ENCODE measurements at regions not wholly inside any gene's neighbourhood (a gene's known extent, or its start where the extent isn't known, plus 50 kb on each side); places are given as distances from the start of the nearest gene placed in this dataset.

DNA sequence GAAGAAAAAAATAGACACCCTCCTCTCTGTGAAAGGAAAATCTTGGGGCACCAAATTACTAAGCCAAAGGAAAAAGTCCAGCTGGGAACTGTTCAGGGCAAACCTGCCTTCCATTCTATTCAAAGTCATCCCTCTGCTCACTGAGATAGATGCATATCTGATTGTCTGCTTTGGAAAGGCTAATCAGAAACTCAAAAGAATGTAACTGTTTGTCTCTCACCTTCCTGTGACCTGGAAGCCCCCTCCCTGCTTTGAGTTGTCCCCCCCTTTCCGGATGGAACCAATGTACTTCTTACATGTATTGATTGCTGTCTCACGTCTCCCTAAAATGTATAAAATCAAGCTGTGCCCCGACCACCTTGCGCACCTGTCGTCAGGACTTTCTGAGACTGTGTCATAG lies 216.0 kb upstream of the SOX1 start:
- ATAC-seq (ENCODE audit: low FRiP score) (no peak), DNase-seq (ENCODE audit: low spot score) (no peak)
- TF ChIP-seq CTCF (IDR thresholded peaks at IDR 0.05) = no peak

DNA sequence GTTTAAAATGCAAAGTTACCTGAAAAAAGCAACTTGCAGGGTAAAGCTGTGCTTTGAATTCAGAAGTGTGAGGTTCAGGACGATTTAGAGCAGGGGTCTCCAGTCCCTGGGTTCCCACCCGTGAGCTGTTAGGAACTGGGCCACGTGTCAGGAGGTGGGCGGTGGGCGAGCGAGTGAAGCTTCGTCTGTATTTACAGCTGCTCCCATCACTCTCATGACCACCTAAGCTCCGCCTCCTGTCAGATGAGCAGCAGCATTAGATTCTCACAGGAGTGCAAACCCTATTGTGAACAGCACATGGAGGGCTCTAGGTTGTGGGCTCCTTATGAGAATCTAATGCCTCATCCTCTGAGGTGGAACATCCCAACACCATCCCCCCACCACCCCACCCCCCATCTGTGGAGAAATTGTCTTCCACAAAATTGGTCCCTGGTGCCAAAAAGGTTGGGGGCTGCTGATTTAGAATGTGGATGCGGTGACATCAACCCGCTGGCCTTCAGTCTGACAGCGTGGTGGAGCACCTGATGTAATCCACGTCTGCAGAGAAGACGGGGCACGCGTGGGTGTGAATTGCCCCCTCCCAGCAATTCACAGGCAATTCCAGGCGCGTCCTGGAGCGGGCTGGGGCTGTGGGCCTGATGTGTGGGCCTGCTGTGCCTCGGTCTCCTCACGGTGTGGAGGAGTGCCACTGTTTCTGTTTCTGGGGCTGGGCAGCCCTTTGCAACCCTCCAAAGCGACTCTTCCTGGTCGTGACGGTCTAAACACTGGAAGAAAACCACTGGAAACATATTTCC lies 214.0 kb upstream of the SOX1 start:
- DNase-seq (ENCODE audit: low spot score) (no peak), ATAC-seq (ENCODE audit: low FRiP score) (no peak)
- TF ChIP-seq CTCF (IDR thresholded peaks at IDR 0.05) = no peak

DNA sequence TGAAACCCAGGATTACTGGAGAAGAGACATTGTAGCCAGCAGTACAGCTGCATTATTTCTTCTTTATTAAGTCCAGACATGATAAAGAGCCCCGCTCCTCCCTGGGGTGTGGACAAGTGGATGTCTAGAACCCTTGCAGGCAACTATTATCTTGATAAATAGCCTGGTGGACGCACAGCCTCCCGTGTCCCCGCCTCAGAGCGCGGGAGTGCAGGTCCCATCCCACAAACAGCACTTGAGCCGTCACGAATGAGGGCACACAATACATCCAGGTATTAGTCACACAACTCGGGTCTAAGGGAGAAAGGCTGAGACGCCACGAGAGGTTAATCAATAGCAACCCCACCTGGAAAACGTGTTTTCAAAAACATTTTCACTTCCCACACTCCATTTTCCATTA lies 213.2 kb upstream of the SOX1 start:
- DNase-seq (ENCODE audit: low spot score) (no peak), ATAC-seq (ENCODE audit: low FRiP score) (no peak)
- TF ChIP-seq CTCF (IDR thresholded peaks at IDR 0.05) = no peak

GRCh38 chr13:111854403-111854802 lies 212.5 kb upstream of the SOX1 start:
- DNase-seq (ENCODE audit: low spot score) (no peak), ATAC-seq (ENCODE audit: low FRiP score) (no peak)

GRCh38 chr13:111855191-111855590 lies 211.8 kb upstream of the SOX1 start:
- no peak for ATAC-seq (ENCODE audit: low FRiP score)
- no peak for TF ChIP-seq CTCF (IDR thresholded peaks at IDR 0.05)
- no peak for DNase-seq (ENCODE audit: low spot score)

More at GRCh38 chr13:111854403-111854802, 212.5 kb upstream of the SOX1 start:
- TF ChIP-seq CTCF (IDR thresholded peaks at IDR 0.05) = no peak

DNA sequence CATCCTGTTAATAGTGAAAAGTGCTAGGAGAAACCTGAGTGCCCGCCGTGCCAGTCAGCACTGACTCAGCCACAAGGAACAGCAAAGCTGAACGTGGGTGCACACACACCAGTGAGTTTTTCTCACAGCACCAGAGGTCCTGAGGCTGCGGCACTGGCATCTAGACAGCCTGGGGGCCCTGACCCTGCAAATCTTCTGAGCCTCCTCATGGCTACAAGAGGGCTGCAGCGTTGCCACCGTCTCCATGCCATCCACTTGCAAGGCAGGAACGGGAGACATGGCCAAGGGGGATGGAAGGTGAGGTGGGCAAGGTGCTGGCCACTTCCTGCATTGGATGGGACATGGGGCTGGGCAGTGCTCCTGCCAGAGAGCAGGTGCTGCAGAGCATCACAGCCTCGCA lies 211.2 kb upstream of the SOX1 start:
- DNase-seq (ENCODE audit: low spot score) (no peak), ATAC-seq (ENCODE audit: low FRiP score) (no peak)
- TF ChIP-seq CTCF (IDR thresholded peaks at IDR 0.05) = no peak

DNA sequence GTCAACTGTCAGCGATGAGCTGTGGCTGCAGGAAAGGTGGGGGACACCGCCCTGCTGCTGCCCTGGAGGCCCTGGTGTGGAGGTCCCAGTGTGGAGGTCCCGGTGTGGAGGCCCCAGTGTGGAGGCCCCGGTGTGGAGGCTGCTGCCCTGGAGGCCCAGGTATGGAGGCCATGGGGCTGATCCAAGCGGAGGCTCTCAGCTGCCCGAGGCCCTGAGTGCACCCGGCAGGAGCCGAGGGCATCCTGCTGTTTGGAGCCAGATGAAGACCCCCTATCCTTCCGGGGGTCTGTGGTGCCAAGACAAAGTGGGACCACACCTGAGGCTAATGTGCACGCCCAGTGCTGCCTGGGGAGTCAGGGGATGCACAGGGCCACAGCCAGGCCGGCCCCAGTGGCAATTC lies 210.4 kb upstream of the SOX1 start:
- no peak for TF ChIP-seq CTCF (IDR thresholded peaks at IDR 0.05)
- no peak for DNase-seq (ENCODE audit: low spot score)
- ATAC-seq (ENCODE audit: low FRiP score) = no peak
